SW480 (cell line): ENCODE measurements at regions not wholly inside any gene's neighbourhood (a gene's known extent, or its start where the extent isn't known, plus 50 kb on each side); places are given as distances from the start of the nearest gene placed in this dataset.

ENCODE experiments used
- DNase-seq: peaks from one replicate; pipeline ENCODE4 v3.0.0-alpha.2; 2016; ENCODE audit warnings: low spot score

DNA sequence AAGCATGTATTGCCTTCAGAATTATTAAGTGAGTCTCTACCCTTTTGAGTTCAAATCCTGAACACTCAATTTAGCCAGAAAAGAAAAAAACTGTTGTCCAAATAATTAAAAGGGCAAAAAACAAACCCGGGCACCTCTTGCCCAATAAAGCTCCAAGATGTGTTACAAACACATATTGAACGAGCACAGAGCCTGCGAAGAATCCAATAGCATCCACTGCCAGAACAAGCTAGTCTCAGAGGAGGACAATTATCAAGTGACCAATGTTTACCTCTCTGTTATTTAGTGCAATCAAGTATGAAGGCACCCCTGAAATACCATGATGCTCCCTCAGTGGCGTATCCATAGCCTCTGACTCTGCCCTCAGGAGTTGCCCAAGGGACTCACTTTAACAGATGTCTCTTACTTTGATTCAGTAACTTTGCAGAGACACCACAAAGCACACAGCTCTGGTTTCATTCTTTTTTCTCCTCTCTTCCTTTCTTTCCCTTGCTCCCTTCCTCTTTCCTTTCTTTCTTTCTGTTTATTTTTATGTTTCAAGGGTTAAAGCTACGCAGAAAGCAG, 93.5 kb upstream of the SPATS2L start:
- DNase-seq = no peak

DNA sequence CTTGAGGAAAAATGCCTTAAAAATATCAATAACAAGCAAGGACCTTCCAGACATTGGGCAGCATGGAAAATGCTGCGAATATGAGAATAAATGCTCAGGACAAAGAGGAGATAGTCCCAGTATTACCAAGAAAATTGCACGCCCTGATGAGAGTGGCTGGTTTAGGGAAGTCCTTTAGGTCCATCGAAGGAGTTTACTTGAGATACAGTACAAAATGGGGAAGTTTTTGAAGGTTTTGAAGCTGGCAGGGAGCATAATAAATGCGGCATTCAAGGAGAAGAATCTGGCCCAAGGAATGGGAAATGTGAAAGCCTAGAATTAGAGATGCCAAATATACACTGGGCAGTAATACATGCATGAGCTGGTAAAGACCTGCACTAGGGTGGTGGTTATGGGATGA, 90.2 kb upstream of the SPATS2L start:
- no peak for DNase-seq

- DNase-seq = no peak
Measured at GRCh38 chr2:200217320-200217719, 89.2 kb upstream of the SPATS2L start.

DNA sequence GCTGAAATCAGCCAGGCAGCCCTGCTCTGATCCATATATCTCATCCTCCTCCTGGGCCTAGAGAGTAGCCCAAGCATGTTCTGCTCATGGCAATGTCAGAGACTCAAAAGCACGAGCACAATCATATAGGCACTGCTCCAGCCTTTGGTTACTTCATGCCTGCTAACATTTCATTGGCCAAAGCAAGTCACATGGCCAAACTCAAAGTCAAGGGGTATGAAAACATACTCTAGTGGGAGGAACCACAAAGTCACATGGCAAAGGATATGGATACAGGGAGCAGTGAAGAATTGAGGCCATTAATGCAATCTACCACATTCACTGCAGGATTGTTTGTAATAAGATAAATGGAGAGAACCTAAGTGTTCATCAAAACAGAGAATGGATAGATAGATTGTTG, 87.8 kb upstream of the SPATS2L start:
- no peak for DNase-seq

GRCh38 chr2:200219309-200220113, 87.0 kb upstream of the SPATS2L start:
- no peak for DNase-seq

DNA sequence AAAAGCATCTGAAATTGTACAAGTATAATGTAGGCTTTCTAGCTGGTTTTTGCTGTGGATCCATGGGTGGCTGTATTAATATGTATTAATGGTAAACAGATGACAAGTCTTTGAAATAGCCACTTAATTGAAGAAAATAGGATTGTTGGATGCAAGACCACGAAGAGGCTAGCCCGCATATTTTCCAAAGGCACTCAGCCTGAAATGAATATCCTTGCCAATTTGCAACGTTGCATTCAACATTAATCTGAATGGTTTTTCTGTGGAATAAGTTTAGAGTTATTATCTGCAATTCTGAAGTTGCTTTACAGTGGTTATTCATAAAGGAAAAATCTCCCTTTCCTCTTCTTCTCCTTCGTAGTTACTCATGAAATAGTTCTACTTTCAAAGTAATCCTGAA, 86.2 kb upstream of the SPATS2L start:
- no peak for DNase-seq

GRCh38 chr2:200221055-200221955, 85.2 kb upstream of the SPATS2L start:
- no peak for DNase-seq

DNA sequence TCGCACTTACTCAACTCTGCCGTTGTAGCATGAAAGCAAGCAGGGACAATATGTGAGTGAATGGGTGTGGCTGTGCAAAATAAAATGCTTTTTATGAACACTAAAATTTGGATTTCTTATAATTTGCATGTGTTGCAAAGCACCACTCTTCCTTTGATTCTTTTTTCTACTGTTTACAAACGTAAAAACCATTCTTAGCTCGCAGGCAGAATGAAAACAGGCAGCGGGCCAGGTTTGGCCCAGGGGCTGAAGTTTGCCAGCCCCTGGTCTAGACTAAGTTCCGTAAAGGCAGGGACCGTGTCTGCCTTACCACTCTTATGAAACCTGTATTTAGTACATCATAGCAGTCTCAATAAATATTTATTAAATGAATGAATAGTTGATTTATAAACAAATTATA, 83.7 kb upstream of the SPATS2L start:
- no peak for DNase-seq

DNA sequence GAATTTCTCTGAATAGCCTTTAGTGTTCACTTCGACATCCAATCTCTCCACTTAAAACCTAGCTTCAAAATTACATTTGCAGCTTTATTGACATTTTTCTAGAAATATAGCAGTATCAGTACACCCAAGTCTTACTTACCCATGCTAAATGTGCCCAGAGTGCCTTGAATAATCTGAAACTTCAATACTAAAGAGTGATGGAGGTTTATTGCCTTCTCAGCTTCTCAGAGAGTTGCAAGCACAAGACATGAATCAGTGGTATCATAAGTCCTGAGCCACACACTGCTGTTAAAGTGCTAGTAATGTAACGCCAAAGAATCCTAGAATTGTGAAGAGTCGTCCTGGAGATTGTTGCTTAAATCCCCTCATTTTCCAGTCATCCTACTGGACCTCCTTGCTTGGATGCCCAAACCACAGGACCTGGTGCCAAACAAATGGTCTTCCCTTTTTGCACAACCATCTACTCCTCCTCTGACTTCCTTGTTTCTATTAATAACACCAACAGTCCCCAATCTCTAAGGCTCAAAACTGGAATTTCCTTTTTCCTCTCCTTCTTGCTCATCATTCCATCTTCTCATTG, 83.2 kb upstream of the SPATS2L start:
- DNase-seq = no peak

DNA sequence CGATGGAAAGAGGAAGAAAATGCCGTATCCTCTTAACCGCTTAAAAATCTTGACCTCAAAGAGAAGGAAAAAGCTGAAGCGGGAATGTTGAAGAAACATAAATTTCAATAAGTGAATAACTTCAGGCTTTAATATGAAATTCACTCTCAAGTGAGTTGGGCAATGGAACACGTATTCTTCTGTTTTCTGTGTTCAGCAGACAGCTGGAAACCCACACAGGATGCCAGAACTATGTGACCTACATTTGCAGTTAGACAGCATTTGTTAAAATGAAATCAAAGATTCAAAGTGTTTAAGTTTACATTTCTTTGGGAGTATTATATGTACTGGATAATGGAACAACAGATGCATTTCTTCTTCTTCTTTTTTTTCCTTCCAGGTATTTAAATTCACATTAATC, 80.5 kb upstream of the SPATS2L start:
- DNase-seq = no peak

GRCh38 chr2:200226451-200227426, 79.8 kb upstream of the SPATS2L start:
- DNase-seq = no peak

DNA sequence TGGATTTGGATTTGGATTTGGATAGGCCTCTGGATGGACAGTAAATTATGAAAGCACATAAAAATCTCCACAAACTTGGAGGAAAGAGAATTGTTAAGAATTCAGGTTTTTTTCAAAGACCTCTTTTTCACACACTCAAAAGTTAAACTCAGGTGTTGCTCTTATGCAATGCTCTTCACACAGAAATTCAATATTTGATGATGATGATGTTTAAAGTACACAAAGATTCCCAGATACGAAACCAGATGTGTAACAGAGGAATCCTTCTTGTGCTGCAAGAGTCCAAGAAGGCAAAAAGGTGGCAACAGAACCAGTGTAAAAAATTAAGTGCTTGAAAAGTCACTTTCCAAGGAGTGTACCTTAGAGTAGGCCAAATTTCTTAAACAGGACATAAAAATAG, 75.8 kb upstream of the SPATS2L start:
- no peak for DNase-seq

DNA sequence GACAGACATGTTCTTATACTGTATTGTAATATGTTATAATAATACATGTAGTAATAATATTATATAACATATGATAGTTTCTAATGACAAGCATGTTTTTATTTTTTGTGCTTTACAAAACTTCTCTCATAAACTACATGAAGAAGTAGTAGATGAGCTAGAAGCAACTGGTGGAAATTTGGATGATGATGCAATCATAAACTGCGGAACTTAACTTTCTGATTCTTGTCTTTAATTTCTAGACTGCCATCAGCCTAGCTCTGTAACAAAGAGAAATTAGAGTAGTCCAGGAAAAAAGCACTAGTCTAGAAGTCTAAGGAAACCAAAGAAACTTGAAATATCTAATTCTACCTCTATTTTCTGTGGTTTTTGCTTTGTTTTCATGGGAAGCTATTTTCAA, 71.0 kb upstream of the SPATS2L start:
- no peak for DNase-seq

GRCh38 chr2:200239216-200239615, 67.3 kb upstream of the SPATS2L start:
- DNase-seq = no peak

GRCh38 chr2:200242570-200242969, 63.9 kb upstream of the SPATS2L start:
- DNase-seq = no peak

DNA sequence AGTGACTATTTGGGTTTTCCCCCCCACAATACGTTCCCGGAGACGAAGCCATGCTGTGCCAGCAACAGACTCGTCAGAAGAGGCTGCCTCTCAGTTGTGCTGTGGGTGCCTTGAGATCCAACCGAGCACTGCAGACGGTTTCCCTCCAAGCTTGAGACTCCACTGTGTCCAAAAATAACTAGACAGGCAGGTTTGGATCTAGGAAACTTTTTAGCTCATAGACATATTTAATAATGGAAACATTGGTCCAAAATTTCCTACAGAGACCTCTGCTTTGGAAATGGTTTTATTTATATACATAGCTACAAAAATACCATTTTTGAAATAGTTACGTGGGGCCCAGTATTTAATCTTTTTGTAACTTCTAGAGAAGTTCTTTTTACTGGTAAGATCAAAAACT, 63.1 kb upstream of the SPATS2L start:
- DNase-seq = no peak

GRCh38 chr2:200244111-200244510, 62.4 kb upstream of the SPATS2L start:
- no peak for DNase-seq

- no peak for DNase-seq
Measured at GRCh38 chr2:200247494-200247893, 59.0 kb upstream of the SPATS2L start.

DNA sequence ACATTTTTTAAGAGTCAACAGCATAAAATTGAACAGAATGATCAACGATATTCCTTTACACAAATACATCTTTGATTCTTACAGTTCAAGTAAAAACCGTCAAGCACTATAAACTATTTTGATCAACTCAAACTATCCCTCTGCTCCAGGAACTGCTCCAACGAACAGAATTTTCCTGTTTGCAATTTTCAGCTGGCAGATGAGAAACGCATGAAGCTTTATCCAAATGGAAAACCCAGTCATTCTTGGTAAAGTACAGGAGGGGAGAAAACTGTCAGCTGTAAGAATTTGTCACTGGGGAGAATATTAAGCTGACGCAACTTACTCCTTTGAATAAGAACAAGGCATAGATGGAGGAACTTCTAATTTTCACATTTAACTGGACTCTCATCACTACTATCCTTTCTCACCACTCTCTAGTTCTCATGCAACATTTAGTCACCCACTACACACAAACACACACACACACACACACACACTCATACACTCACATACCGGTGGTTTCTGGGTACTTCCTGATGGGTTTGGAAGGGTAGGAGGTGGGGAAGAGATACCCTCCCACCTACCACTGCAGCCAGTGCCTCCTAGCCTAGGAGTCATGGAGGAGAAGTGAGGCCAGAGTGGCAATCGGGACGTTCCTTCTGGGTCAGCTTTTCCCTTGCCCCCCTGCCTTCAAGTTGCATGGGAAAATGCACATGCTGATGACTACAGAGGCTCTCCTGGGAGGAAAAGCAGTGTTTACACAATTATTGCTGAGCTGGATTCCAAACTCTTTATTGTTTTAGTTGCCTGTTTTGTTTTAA, 54.0 kb upstream of the SPATS2L start:
- DNase-seq = peak; percentile 6

DNA sequence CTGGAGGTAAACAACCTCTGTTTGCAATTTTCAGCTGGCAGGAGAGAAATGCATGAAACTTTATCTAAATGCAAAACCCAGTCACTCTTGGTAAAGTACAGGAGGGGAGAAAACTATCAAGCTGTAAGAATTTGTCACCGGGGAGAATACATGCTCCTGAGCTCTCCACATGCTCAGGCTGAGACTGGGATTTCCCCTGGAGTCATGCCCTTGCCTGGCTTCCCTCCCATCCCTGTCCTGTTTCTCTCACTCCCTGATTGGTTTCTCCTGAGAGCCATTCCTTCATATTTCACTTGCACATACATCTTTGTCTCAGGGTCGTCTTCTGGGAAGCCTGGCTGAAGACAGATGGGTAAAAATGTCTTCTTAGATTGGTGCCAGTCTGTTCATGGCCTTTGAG, 52.9 kb upstream of the SPATS2L start:
- DNase-seq = no peak

GRCh38 chr2:200254773-200255172, 51.7 kb upstream of the SPATS2L start:
- DNase-seq = no peak
